ENCODE measurements at regions not wholly inside any gene's neighbourhood (a gene's known extent, or its start where the extent isn't known, plus 50 kb on each side); places are given as distances from the start of the nearest gene placed in this dataset.
"Not testable (repeated sequence)": the region's sequence is repeated elsewhere in the genome, so short reads cannot be mapped to it uniquely, and the experiment has no call there.

DNA sequence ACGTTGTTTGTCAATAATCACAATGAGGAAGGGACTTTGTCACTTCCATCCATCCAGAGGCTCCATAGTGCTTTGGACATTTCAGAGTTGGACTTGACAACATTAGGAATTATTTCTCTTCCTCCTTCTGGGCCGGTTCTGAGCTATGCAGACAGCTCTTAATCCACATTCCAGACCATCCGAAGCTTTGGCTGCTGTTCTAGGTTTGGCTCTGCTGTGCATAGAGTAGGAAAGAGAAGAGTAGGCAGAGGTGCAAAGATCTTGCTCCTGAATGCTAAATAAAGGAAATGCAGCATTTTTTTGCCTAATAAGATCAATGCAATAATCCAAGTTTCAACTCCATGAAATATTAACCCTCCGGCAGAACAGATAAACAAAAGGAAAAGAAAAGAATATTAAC is 216.3 kb upstream of the PRNP start:
- peak; percentile 65 for DNase-seq (ENCODE audit: low read depth)

- peak; percentile 55 for DNase-seq (ENCODE audit: low read depth)
Observed at GRCh38 chr20:4468114-4468513, 218.1 kb upstream of the PRNP start.

- DNase-seq (ENCODE audit: low read depth) = no peak
Observed at GRCh38 chr20:4465855-4466545, 216.9 kb upstream of the ADRA1D start.

GRCh38 chr20:4465212-4465611 is 216.1 kb upstream of the ADRA1D start:
- no peak for DNase-seq (ENCODE audit: low read depth)

DNA sequence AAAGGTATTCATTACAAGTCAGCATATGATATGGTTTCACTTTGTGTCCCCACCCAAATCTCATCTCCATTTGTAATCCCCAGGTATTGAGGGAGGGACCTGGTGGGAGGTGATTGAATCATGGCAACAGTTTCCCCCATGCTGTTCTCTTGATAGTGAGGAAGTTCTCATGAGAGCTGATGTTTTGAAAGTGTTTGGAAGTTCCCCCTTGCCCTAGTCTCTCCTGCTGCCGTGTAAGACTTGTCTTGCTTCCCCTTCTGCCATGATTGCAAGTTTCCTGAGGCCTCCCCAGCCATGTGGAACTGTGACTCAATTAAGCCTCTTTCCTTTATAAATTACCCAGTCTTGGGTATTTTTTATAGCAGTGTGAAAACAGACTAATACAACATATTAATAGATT is 213.7 kb upstream of the ADRA1D start:
- not testable (repeated sequence) for DNase-seq (ENCODE audit: low read depth)

- no peak for DNase-seq (ENCODE audit: low read depth)
Observed at GRCh38 chr20:4459081-4459480, 210.0 kb upstream of the ADRA1D start.

DNA sequence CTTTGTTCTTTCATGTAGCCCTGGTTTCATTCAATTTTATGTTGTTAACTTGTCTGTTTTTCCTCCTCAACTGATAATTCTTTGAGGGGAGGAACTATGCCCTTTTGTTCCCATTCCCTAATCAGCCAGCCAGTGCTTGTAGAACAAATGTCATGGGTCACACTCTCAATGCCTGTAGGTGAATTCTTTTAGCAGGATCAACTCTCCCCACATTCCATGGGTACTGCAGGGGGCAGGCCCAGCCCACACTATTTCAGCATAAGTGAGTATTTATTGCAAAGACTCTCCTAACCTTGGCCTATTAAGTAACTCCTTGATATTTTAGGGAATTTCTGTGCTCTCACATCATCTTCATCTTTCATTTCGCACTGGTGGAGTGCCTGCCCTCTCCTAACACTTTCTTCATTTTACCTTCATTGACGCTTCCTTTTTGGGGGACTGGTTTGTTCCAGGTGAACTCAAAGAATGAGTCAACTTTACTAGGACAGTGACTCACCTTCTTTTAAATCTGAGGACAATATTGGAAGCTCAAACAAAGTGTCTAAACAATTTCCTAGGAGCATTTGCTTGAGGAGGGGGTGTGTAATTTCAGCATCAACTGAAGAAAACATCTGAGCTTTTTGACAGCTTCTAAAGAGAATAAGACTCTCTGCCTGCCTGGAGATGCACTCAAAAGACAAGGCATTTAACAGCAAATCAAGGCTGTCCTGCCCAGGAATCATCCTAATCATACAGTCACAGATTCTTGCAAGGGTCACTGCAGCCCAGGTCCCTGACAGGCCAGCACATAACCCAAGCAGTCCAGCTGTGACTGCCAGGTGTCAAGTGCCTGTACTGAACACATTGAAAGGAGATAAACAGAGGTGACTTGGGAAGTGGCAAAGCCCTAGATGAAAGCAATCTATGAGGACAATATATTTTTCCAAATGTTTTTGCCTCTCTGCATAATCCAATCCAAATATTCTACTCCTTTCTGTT is 208.8 kb upstream of the ADRA1D start:
- no peak for DNase-seq (ENCODE audit: low read depth)

DNA sequence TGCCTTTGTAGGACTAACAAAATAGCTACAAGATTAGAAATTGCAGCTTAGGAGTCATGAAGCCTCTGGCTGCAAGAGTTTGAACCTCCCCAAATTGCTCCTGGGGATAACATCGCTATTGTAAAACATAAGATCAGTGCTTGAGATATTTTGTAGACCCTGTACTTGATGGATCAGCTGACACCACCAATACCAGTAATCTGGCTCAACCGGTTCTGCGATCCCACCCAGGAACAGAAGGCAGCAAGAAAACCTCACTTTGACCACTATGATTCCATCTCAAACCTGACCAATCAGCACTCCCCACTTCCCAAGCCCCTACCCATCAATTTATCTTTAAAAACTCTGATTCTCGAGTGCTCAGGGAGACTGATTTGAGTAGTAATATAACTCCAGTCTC is 206.9 kb upstream of the ADRA1D start:
- no peak for DNase-seq (ENCODE audit: low read depth)

DNA sequence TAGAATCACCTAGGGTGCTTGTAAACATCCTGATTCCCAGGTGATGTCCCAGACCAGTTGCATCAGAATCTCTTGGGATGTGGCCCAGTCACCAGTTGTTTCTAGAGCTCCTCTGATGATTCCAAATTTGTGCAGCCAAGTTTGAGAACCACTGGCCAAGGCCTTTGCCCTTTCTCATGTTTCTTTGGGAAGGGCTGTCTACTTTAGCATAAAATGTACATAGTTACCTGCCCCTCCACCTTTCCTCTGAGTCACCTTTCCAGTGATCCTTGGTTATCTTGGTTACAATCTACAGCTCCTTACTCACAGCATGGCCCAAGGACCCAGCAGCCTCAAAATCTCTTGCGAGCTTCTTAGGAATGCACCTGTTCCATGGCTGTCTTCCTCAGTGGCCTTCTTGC is 206.2 kb upstream of the ADRA1D start:
- no peak for DNase-seq (ENCODE audit: low read depth)

DNA sequence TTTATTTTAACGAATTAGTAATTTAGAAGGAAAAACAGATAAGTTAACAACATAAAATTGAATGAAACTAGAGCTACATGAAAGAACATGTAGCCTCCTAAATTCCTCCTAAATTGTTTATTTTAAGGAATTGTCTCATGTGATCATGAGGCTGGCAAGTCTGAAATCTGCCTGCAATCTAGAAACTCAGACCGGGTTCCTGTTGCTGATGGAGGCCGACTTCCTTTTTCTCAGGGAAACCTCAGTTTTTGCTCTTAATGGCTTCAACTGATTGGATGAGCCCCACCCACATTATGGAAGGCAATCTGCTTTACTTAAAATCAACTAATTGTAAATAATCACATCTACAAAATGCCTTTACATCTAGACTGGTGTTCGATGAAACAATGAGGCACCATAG is 205.0 kb upstream of the ADRA1D start:
- DNase-seq (ENCODE audit: low read depth) = no peak

- no peak for DNase-seq (ENCODE audit: low read depth)
Observed at GRCh38 chr20:4453359-4453758, 204.3 kb upstream of the ADRA1D start.

DNA sequence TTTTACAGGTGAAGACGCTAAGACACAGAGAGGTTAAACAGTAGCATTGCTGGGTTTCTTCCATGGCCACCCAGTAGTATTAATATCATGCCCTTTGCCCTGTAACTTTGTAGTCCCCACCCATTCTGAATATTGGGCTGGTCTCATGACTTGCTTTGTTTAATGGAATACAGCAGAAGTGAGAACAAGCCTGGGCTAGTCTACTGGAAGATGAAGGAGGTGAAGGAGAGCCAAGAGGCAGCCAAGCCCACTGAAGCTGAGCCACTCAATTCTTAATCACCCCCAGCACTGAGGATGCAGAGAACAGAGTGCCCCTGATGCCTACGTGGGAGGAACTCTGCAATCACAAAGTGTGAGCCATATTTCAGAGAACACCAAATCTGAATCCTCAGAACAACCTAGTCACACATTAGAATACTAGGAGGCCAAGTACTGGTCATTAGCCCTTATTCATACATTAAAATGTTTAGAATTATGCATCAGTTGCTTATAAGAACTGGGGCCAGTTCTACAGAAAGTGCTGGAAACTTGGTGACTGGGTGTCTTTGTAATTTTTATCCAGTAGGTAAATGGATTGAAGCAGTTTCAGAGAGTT is 202.5 kb upstream of the ADRA1D start:
- DNase-seq (ENCODE audit: low read depth) = no peak

GRCh38 chr20:4449957-4450715 is 201.0 kb upstream of the ADRA1D start:
- DNase-seq (ENCODE audit: low read depth) = peak; percentile 82

- peak; percentile 92 for DNase-seq (ENCODE audit: low read depth)
Observed at GRCh38 chr20:4445784-4446183, 196.7 kb upstream of the ADRA1D start.

- no peak for DNase-seq (ENCODE audit: low read depth)
Observed at GRCh38 chr20:4445331-4445730, 196.2 kb upstream of the ADRA1D start.

- DNase-seq (ENCODE audit: low read depth) = peak; percentile 86
Observed at GRCh38 chr20:4444404-4444803, 195.3 kb upstream of the ADRA1D start.

DNA sequence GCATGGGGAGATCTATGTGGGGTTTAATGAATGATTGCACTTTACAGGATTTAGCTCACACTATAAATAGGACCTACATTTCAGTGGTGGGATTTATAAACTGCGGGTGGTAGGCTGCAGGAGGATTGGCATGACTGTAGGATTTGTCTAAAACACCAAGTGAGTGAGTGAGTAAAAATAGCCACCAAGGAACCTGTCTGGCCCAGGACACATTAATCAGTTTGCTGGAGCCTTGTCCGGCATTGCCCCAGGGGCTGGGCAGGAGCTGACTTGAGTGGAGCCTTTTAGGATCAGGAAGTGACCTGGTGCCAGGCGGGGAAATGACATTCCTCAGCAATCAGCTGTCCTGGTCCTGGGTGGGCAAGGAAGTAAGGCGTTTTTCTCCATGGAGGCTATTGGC is 193.9 kb upstream of the ADRA1D start:
- DNase-seq (ENCODE audit: low read depth) = peak; percentile 99

- no peak for DNase-seq (ENCODE audit: low read depth)
Observed at GRCh38 chr20:4441871-4442270, 192.8 kb upstream of the ADRA1D start.

GRCh38 chr20:4441191-4441590 is 192.1 kb upstream of the ADRA1D start:
- DNase-seq (ENCODE audit: low read depth) = no peak

- DNase-seq (ENCODE audit: low read depth) = peak; percentile 73
Observed at GRCh38 chr20:4439461-4439860, 190.4 kb upstream of the ADRA1D start.

DNA sequence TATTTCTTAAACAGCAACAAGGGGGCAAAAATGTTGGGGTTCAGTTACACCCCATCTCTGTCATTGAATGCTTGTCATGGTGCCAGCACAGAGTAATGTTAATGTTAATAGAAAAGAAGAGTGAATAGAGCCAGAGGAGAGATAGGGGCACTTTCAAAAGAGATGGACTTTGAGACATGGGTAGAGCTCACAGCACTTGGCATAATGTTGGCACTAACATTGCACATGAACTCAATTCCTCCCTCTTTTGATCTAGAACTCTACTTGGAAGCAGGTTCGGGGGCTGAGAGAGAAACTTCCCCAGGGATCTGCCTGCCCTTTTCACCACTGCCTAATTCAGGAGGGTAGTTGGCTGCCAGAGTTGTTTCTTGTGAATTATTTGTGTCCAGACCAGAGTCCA is 188.0 kb upstream of the ADRA1D start:
- DNase-seq (ENCODE audit: low read depth) = no peak

Data from RPMI7951 (cell line).